ENCODE measurements at regions not wholly inside any gene's neighbourhood (a gene's known extent, or its start where the extent isn't known, plus 50 kb on each side); places are given as distances from the start of the nearest gene placed in this dataset.

DNA sequence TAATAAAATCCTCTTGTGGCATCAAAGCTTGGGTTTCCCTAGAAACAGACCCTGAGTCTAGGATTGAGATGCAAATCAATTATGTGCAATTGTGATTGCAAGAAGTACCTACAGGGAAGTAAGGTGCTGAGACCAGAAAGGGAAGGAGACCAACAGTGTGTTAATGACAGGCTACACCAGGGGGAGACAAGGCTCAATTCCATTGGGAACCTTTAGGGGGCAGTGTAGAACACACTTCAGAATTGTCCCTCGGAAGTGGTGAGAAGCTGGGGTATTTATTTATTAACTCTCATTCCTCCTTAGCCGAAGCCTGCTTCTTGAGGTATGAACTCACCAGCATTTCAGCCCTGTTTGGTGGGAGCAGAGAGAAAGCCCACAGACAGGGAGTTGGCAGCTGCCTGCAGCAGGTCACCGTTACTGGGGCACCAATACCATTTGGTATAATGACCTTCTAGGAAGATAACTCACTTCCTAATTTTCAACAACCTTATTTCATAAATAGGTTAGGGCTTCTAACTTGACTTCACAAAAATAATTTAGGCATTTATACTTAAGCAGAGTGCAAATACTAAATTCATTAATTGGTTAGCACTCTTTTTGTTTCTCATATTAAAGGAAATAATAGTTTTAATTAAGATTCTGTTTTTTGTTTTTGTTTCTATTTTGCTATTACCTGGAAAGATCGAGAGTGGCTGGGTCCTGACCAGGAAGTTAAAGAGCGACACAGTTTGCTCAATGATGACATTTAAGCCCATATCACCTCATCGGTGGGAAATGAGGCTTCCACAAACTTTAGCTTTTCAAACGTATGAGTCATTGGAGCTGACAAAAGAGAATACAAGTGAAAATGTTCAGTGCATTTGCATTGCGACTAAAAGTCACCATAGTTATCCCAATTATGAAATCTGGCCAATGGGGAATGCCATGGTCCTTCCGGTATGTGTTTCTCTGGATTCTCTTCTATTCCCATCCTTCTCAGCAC lies 94.8 kb downstream of the BTBD3 start:
- Histone ChIP-seq H2BK5ac (ENCODE audit: insufficient read length, low read length) (no peak overlapping the region), H3K27me3 (ENCODE audit: insufficient read depth, low read length) (no peaks in the 10 kb centered on the region), H4K91ac (ENCODE audit: insufficient read length, low read depth, low read length) (no peak overlapping the region), H4K5ac (ENCODE audit: insufficient read length, low read depth, low read length) (no peak overlapping the region), H2BK120ac (ENCODE audit: low read depth, low read length, poor library complexity, severe bottlenecking) (no peak overlapping the region), H2BK15ac (ENCODE audit: low read depth, low read length) (no peak overlapping the region), H4K20me1 (ENCODE audit: control insufficient read depth, insufficient read depth, insufficient read length) (no peaks in the 10 kb centered on the region), H3K23me2 (ENCODE audit: insufficient read length, low read depth, low read length, poor library complexity, severe bottlenecking) (no peaks in the 10 kb centered on the region), H4K8ac (replicated peaks; ENCODE audit: insufficient read length, low read depth, low read length) (no peak overlapping the region), H3K9me3 (ENCODE audit: control insufficient read depth, low read depth, low read length) (no peaks in the 10 kb centered on the region), H3K56ac (ENCODE audit: insufficient read length, low read depth, low read length) (no peak overlapping the region), H3K4ac (ENCODE audit: low read depth, low read length) (no peak overlapping the region), H3K79me2 (ENCODE audit: insufficient read depth, low read length) (no peaks in the 10 kb centered on the region), H2AK5ac (ENCODE audit: insufficient read length, low read length) (no peak overlapping the region), H3K4me1 (ENCODE audit: insufficient read depth, low read length) (no peaks in the 10 kb centered on the region), H3K23ac (ENCODE audit: insufficient read length, low read depth, low read length) (no peak overlapping the region), H3K9ac (ENCODE audit: extremely low read depth, insufficient read length, low read length) (no peak overlapping the region), H2AFZ (ENCODE audit: low read length) (no peak overlapping the region), H3K4me2 (ENCODE audit: insufficient read depth, insufficient read length, low read length) (no peak overlapping the region), H3K79me1 (ENCODE audit: insufficient read depth, low read depth, low read length, poor library complexity, severe bottlenecking) (no peaks in the 10 kb centered on the region), H2BK20ac (ENCODE audit: low read depth, low read length, poor library complexity, severe bottlenecking) (no peak overlapping the region), H3K14ac (ENCODE audit: insufficient read depth, low read length) (no peak overlapping the region), H3K27ac (ENCODE audit: insufficient read length, low read depth, low read length) (no peak overlapping the region), H3K18ac (ENCODE audit: insufficient read length, low read depth, low read length) (no peak overlapping the region), H3T11ph (ENCODE audit: low read length) (no peak overlapping the region), H2BK12ac (ENCODE audit: insufficient read length, low read depth, low read length) (no peak overlapping the region)
- peaks cover 11 to 12% of the 10 kb centered on the region in 2 experiments for H3K4me1 Mint-ChIP-seq
- H3K27me3 Mint-ChIP-seq (ENCODE audit: low read depth) = no peaks in the 10 kb centered on the region
- no peaks in the 10 kb centered on the region for H3K36me3 Mint-ChIP-seq (ENCODE audit: insufficient read depth in 1 of 3, low read depth in 3 of 3)
- peak; percentile 76 for DNase-seq
- H3K4me3 Mint-ChIP-seq = no peak overlapping the region
- TF ChIP-seq, protein P1, sequence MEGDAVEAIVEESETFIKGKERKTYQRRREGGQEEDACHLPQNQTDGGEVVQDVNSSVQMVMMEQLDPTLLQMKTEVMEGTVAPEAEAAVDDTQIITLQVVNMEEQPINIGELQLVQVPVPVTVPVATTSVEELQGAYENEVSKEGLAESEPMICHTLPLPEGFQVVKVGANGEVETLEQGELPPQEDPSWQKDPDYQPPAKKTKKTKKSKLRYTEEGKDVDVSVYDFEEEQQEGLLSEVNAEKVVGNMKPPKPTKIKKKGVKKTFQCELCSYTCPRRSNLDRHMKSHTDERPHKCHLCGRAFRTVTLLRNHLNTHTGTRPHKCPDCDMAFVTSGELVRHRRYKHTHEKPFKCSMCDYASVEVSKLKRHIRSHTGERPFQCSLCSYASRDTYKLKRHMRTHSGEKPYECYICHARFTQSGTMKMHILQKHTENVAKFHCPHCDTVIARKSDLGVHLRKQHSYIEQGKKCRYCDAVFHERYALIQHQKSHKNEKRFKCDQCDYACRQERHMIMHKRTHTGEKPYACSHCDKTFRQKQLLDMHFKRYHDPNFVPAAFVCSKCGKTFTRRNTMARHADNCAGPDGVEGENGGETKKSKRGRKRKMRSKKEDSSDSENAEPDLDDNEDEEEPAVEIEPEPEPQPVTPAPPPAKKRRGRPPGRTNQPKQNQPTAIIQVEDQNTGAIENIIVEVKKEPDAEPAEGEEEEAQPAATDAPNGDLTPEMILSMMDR (conservative IDR thresholded peaks at IDR 0.05) = peak; percentile 98
- no peaks in the 10 kb centered on the region; a peak in 1 of 5 replicates for H3K9me3 Mint-ChIP-seq
- no peak overlapping the region for H3K27ac Mint-ChIP-seq
- WGBS (ENCODE audit: extremely low coverage, insufficient read length, low lambda C conversion rate) = no CpG with 5 or more reads among the region's 9 CpGs
